ENCODE measurements at regions not wholly inside any gene's neighbourhood (a gene's known extent, or its start where the extent isn't known, plus 50 kb on each side); places are given as distances from the start of the nearest gene placed in this dataset.

DNA sequence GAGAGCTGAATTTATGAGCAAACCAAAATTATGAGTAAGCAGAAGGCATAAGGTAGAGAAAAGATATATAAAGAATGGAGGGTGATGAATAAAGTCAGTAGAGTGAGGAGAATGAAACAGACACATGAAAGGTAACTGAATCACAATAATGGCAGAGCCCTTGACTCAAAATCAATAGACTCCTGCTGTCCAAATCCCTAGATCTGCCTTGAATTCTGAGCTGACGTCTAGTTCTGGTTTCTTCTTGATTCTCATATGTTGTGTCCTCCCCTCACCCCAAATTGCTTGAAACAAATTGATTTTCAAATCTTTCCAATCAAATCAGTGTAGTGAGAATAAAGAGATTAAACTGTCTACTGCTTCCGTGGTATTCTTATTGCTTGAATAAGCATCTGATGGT lies 86.6 kb upstream of the IQCM start:
- TF ChIP-seq POLR2A (IDR thresholded peaks at IDR 0.05; ENCODE audit: low read depth, low read length) (no peak), POLR2AphosphoS5 (IDR thresholded peaks at IDR 0.05; ENCODE audit: low read depth, low read length) (no peak), SPI1 (IDR thresholded peaks at IDR 0.05; ENCODE audit: low read depth, low read length) (no peak), TAF1 (IDR thresholded peaks at IDR 0.05; ENCODE audit: low read depth, low read length) (no peak), POU2F2 (IDR thresholded peaks at IDR 0.05; ENCODE audit: low read depth, low read length) (no peak), PAX5 (IDR thresholded peaks at IDR 0.05; ENCODE audit: insufficient read depth, low read length, severe bottlenecking) (no peak)

Data from GM12891 (cell line).